AG08396 (cell line): ENCODE measurements at regions not wholly inside any gene's neighbourhood (a gene's known extent, or its start where the extent isn't known, plus 50 kb on each side); places are given as distances from the start of the nearest gene placed in this dataset.
"Not testable (repeated sequence)": the region's sequence is repeated elsewhere in the genome, so short reads cannot be mapped to it uniquely, and the experiment has no call there.

Experiments used
- DNase-seq: peaks from one replicate; pipeline ENCODE4 v3.0.0; 2012; ENCODE audit warnings: low spot score, mixed read lengths

DNA sequence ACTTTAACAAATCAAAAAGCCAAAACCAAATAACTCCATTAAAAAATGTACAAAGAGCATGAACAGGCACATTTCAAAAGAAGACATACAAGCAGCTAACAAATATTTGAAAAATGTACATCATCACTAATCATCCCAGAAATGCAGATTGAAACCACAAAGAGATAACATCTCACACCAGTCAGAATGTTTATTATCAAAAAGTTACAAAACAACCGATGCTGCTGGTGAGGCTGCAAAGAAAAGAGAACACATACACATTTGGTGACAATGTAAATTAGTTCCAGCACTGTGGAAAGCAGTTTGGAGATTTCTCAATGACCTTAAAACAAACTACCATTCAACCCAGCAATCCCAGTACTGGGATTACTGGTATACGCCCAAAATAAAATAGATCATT is 756.0 kb upstream of the PCDH20 start:
- DNase-seq: no peak

DNA sequence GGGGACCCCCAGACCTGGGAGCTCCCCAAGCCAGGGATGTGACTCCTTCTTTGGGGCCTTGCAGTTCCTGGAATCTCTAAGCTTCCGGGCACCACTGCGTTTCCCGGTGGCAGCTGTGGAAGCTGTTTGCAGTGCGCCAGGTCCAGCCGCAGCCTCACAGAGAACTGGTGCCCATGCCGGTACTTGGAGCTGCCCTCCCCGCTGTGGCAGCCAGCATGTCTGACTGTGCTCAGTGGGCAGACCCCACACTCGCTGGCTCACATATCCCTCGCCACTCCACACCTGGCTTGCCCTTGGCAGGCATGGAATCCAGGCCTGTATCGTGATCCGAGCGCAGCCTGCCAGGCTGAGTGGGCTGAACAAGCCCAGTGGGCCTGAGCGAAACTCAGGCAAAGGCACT is 753.2 kb upstream of the PCDH20 start:
- DNase-seq: no peak

DNA sequence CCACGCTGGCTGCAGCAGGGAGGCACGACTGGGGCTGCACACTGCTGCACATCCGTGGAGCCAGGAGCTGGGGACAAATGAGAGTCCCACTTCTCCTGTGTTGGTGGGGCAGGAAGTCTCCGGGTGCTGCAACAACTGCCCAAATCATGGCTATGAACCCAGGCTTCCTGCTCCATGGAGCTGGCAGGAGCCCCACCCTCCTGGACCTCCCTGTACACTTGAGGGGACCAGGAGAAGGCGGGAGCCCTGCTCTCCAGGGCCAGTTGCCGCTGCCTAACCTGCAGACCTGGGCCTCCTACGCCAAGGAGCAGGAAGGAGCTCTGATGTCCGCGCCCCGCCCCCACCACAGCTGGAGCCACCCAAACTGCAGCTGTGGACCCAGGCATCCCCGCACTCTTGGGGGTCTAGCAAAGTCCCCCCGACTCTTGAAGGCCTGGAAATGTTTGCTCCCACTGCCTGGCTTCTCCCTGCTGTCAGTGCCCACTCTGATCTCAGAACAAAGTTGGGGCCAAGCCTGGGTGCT is 752.1 kb upstream of the PCDH20 start:
- no peak for DNase-seq

DNA sequence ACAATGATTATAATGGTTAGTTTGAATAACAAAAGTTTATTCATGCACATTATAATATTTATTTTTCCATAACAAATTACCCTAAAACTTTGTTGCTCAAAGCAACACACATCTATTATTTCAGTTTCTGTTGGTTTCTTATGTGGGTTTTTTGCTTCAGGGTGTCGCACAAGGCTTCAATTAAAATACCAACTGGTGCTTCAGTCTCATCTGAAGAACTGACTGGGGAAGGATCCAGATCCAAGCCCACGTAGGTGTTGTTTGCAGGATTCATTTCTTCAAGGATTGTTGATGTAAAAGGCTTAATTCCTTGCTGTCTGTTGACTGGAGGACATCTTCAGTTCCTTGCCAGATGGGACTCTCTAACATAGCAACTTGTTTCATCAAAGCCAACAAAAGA is 747.2 kb upstream of the PCDH20 start:
- DNase-seq: no peak

DNA sequence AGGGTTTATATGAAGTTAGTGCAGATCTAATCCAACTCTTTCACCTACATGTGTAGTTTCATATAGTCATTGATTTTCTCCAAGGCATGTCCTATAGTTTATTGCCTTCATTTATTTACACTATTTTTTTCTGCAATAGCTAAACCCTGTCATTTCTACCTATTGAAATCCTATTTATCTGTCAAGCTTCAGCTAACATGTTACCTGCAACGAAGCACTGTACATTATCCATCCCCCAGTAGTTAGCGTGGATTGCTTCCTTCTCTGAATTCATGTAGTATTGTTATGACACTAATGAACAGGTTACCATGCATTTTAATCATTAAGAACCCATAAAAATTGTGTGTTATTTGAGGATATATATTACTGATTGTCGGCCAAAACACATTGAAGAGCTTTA is 742.9 kb upstream of the PCDH20 start:
- DNase-seq: no peak

DNA sequence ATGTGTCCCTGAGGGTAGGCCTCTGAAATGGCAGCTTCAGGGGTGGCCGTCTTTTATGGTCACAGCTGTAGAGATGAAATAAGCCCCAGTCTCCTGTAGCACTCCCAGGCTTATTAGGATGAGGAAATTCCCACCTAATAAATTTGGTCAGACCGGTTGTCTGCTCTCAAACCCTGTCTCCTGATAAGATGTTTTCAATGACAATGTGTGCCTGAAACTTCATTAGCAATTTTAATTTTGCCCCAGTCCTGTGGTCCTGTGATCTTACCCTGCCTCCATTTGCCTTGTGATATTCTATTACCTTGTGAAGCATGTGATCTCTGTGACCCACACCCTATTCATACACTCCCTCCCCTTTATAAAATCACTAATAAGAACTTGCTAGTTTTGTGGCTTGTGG is 736.1 kb upstream of the PCDH20 start:
- DNase-seq: not testable (repeated sequence)

DNA sequence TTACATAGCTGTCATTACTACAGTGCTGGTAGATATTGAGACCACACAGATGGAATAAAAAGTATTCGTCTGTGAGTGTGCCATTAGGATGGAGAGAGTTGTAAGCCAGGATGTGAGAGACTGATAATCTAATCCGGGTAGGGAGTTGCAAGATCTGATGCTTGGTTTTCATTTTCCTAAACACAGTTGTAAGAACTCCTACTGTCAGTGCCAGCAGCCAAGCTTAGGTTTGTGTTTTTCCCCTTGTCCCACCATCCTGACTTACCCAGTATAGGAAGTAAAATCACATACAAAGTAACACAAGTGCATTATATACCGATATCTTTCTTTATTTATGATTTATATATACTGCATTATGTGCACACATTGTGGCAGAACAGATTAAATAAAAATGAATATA is 726.4 kb upstream of the PCDH20 start:
- DNase-seq: no peak

DNA sequence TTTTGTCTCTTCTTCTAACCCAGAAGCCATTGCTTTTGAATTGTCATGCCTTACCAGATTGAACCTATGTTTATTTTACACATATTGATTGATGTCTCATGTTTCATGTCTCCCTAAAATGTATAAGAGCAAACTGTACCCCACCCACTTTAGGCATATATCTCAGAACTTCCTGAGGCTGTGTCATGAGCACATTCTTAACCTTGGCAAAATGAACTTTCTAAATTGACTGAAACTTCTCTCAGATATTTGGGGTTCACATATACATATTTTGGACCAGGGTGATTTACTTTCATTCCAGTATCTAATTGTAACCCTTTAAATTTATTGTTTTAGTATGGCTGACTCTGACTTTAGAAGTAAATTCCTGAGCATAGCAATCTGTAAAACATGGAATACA is 723.9 kb upstream of the PCDH20 start:
- no peak for DNase-seq

DNA sequence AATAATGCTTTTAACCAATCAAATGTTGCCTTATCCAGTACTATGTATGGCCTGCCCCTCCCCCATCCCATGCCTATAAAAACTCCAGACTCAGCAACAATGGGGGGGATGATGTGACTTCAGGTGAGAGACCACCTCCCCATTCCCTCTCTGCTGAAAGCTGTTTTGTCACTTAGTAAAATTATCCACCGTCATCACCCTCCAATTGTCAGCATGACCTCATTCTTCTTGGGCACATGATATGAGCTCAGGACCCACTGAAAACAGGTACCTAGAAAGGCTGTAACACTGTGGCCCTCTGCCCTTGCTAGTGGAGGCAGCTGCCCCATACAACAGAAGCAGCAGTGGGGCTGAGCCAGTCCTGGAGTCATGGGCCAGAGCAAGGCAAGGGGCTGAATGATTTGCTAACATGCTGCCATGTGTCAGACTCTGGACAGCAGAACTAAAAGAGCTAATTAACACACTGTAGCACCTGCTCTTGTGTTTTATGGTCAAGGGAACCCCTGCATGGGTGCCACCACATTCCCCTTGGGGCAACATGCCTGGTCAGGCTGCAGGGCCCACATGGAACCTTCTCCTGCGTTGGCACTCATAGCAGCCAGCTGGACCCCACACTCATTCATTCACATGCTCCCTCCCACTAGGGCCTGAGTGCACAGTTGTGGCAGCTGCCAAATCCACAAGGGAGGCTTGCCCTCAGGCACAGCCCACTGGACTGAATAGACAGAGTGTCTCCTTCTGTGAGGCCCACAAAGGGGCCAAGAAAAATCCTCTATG is 722.2 kb upstream of the PCDH20 start:
- DNase-seq: no peak

DNA sequence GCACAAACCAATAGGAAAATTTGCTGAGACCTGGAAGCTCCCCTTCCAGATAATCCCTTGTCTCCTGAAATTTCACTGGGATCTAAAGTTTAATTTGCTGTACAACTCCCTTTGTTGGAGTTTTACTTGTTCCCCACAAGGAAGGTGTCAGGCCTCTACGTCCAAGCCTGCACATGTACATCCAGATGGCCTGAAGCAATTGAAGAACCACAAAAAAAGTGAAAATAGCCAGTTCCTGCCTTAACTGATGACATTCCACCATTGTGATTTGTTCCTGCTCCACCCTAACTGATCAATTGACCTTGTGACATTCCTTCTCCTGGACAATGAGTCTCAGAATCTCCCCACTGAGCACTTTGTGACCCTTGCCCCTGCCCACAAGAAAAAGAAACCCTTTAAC is 716.0 kb upstream of the PCDH20 start:
- DNase-seq: no peak

DNA sequence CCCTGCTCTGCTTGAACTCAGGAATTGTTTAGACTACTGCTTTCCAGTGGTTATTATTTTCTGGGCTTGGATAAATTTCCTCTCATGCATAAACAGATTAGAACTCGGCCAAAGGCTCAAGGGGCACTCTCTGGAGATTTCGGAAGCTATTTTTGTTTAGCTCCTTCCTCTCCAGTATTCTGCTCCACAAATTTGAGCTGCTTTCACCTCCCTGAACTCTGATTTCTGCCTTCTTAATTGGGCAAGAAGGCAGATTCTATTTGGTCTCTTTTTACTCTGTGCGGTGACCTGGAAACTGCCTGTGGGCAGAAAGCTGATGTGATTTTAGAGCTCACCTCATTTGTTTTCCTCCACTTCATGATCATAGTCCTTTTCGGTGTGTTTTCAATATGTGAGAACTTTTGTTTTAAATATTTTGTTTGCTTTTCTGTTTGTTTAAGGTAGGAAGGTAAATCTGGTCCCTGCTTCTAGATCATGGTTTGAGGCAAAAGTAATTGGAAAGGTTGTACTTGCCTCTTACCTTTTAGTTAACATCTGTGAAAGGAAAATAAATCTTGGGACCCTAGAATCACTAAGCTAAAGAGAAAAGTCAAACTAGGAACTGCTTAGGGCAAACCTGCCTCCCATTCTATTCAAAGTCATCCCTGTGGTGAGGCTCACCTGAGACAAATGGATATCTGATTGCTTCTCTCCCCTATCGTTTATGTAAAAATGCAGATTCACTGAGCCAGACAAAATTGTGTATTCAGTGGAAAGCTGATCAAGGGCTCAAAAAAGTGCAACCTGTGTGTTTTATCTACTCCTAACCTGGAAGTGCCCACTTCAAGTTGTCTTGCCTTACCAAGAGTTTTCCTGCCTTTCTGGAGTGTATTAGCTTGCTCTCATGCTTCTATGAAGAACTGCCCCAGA is 714.7 kb upstream of the PCDH20 start:
- DNase-seq: no peak

DNA sequence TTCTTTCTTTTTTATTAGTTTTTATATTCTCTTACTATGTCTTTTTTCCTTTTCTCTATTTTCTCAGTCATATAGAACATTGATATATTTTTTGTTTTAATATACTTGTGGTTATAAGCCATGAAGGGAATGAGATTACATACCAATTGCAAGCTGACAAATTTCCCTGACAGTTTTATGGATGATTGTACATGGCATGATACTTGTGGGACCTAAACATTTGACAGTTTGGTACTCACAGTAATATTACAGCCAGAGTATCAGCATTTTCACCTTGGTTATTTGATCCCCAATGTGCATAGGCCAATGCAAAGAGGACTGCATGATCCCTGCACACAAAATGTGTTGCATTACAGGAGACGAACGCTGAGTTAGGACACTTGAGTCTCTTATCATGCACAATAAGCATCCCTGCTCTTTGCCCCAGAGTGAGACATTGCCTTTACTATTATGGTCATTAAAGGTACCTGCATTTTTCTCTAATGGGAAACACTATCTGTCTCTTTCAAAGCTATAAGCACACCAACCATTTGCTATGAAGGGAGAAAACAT is 713.4 kb upstream of the PCDH20 start:
- DNase-seq: no peak

DNA sequence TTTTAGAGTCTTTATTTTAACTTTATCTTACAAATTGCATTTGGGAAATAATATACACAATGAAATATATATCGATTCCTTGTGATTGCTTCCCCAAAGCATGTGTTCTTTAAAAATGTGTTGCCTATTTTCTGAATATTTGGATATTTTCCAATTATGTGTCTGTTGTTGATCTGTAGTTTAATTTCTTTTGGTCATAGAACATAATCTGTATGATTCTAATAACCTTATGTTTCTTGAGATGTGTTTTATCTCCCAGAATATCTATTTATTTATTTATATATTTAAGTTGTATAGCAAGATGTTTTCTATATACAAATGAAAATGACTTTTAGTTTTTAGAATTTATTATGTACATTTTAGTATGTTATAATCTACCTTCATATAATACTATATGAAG is 710.8 kb upstream of the PCDH20 start:
- DNase-seq: no peak

DNA sequence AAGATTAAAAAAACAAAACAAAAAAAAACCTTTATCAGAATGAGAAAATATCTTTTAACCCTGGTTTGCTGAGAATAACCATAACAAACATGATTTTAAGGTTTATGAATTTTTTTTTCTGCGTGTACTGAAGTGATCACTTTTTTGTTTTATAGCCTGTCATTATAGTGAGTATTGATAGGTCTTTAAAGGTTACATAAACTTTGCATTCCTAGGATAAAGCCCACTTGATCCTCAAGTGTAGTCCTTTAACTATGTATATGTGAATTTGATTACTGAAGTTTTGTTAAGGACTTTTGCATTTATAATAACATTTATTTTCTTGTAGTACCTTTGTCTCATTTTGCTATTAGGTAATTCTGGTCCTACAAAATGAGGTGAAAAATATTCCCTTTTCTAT is 709.8 kb upstream of the PCDH20 start:
- DNase-seq: no peak

DNA sequence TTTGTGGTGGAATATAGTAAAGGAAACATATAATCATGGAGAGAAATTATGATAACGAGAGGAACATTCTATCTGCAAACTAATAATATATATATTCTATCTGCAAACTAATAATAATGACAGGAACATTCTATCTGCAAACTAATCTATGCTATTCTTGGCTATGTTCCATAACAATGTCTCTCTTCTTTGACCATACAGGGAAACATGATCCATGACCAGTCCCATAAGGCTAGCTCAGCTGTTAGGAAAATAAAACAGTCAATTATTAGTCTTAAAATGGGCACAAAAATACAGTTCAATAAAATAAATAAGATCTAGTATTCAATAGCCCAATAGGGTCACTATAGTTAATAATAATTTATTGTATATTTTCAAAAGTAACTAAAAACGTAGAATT is 707.8 kb upstream of the PCDH20 start:
- DNase-seq: no peak

DNA sequence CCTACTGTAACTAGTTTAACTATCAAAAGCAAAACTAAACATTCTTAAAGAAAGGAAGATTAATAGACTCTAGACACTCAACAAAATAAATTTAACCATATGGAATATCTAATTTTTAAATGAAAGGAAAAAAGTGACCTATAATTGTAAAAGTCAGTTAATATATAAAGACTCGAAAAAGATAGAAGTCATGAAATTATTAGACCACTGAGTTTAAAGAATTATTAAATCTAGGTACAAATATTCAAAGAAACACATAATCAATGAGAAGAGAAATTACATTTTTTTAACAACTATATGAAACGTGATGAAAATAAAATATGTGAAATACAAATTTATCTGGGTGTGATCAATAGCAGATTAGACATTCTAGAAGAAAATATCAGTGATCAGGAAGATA is 706.8 kb upstream of the PCDH20 start:
- no peak for DNase-seq

DNA sequence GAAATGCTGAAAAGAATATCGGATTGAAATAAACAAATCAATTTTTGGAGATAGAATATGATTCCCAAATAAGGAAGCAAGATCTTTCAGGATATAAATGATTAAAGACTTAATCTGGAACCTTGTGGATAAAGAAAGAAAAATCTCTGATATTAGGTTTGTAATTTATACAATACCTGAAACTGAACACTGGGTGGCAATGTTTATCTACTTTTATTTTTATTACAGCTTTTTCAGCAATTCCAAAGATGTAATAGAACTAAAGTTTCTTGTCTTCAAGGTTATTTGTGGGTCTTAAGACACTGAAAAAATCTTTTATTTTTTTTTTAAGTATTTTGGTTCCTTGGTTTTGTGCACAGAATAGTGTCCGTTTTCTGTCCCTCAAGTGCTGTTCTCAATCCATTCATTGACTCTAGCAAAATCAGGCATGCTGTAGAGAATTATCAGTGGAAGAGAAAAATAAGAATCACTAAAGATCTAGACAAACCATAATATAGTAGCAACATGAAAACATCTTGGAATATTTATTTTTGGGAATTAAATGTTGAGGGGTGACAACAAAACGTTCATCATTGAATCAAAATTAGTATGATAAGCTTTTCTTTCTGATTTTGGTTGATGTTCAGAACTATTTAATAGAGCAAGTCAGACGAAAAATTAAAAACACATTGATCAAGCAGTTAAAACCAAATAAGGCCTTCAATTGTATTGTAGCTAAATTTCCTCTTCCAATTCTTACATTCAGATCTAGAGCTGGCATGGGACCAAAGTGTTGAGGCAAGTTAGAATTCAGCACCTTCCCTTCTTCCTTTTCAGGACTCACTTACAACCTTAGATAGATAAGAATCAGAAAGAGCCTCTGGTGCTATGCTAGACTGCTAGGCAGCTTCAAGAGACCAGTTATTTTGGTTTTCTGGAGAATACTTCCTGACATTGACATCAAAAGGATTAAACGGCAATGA is 704.4 kb upstream of the PCDH20 start:
- DNase-seq: no peak

DNA sequence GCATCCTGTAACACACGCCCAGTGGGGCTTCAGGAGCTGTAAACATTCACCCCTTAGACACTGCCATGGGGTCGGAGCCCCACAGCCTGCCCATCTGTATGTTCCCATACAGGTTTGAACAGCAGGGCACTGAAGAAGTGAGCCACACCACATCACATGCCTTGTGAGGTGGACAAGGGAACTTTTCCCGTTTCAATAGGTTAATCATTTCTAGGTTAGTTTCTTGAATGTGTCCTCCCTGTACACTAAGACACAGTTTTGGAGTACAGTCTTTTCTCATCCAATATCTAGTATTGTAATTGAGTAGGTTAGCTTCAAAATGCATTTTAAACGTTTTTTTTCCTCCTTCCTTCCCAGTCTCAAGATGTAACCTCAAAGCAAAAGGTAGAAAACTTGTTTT is 700.2 kb upstream of the PCDH20 start:
- DNase-seq: no peak

DNA sequence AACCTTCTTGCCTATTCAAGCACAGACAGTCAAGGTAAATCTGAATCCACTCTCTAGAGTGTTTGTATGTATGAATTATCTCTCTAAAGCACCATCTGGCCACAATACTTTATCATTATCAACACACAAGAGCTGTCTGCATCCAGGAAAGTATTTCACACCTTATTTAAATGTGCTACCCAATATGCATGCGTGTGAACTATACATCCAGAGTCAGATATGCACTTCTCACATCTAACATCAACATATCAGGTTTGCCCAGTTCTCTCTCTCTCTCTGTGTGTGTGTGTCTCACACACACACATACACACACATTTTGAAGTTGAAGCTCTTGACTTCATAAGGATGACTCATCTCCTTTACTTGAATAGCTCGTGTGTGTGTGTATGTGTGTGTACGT is 697.5 kb upstream of the PCDH20 start:
- DNase-seq: no peak

DNA sequence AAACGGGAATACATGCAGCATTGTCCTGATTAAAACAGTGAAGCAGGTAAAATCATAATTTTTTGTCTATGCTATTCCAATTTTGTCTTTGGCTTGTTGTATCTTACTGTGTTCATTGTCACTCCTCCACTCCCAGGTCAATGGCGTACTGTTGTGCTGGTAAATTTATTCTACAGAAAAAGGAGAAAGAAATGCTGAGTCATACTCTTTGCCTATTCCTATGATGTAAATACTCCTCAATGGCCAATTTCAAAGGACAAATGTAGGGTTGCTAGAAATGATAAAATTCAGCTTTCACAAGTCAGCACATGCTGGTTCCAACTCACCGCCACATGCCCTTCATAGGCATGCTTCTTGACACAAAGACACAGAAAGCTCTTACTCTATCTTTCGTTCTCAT is 694.4 kb upstream of the PCDH20 start:
- no peak for DNase-seq

DNA sequence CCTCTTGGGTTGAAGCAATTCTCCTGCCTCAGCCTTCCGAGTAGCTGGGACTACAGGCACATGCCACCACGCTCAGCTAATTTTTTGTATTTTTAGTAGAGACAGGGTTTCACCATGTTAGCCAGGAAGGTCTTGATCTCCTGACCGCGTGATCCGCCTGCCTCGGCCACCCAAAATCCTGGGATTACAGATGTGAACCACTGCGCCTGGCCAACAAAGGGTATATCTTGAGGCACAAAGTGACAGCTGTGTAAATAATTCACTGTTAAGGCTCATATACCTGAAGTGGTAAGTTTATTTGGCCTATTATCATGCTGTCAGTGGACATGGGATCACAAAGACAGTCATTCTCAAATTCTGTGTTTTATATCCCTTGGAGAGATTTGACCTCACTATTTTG is 688.5 kb upstream of the PCDH20 start:
- DNase-seq: not testable (repeated sequence)

DNA sequence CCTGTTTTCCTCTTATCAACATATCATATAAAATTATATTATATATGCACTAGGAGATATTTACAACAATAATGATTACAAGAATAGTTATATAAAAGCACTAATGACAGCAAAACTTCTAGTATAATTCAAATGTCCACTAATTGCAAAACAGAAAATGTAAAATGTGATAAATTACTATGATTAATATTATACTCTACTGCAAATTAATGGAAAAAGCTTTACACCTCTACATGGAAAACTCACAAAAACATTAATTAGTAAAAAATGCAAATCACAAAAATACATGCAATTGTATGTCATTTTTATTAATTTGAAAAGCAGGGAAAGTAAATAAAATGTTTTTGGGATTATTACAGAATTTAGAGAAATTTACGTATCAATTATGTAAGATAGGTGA is 681.0 kb upstream of the PCDH20 start:
- no peak for DNase-seq
